HG03135 (cell line): ENCODE measurements at regions not wholly inside any gene's neighbourhood (a gene's known extent, or its start where the extent isn't known, plus 50 kb on each side); places are given as distances from the start of the nearest gene placed in this dataset.
A peak's percentile ranks its signal among the peaks of the same experiment; 100 is the strongest.

Experiments
- ATAC-seq: cut with Tn5 transposase; IDR thresholded peaks from one replicate; pipeline ENCODE4 v1.9.1; 2021; ENCODE audit warnings: mild to moderate bottlenecking, moderate library complexity; ENCODE audit not compliant: unreplicated experiment

DNA sequence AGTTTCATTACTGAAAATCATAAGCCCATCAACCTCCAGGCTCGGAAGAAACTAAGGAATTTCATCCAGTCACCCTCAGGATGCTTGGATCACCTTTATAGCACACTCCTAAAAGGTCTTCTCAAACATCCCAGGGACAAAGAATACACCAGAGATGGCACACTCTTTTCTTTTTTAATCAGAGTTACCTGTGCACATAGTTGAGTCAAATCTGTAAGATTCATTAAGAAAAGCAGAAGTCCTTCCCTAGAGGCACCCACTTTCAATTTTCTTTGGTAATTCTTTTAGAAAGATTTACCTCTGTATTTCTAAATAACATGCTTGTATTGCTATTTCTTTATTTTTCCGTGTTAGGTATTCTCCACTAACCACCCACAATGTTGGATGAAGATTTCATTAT lies 50.6 kb upstream of the IL6 start:
- no peak for ATAC-seq

- no peak for ATAC-seq
These were observed 51.1 kb upstream of the IL6 start for GRCh38 chr7:22675917-22676343.

GRCh38 chr7:22675421-22675820 lies 51.6 kb upstream of the IL6 start:
- ATAC-seq: no peak

DNA sequence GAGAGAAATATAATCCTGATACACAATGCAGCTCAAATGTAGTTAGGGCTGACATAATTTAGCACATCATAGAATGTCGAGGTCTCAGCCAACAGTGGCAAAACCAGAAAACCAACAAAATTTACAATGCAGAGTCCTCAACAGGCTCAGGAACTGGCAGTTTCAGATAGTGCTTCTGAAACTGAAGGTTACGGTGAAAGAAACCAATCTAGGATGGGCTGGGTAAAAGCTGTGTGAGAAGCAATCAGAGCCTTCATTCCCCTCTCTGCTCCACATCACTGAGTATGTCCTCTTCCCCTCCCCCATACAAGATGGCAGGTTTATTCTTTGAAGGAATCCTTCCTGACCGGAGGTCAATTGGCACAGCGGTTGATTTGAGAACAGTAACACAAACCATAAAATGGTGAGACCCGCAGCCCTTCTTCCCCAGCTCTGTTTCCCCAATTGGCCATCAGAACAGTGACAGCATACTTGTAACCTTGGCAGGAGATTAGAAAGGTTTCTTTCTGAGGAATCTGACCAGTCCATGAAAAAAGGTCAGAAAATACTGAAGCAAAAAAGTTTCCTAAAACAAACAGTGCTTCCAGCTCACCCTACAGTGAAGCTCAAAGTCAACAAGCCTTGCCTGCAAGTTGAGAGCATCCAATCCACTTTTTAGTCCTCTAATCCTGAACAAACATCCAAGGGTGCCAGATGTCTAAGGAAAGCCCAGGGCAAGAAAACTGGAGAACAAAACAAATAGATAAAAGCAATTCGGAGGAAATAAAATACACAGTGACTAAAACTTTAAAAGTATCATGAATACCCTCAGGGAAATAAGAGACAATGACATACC lies 53.9 kb upstream of the IL6 start:
- peak; percentile 73 for ATAC-seq

DNA sequence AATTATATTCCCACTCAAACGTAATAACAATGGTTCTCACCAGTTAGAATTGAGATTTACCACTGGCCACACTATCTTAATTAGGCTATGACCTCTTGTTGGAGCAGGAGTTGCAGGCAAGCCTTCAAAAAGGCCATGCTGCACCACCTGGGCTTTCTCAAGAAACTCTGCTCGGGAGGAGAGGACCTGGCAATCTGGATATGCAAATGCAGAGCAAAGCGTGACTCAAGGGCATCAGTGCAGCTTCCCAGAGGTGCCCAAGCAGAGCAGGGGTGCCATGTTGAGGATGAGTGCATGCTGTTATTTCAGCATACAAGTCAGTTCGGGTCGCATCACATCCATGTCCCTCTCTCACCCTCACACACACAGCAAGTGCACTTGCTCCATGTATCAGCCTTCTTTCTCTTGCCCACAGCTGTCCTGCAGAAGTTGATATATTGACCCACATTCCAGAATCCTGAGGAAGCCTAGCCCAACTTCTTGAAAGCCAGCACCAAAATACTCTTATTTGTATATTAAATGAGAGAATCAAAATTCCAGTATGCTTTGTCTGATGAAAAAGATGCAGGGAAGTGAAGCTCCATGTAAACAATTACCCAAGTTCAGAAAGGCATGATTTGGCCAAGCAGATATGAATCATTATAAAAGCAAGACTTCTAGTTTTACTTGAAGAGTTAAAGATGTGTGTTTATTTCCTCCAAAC lies 55.7 kb upstream of the IL6 start:
- no peak for ATAC-seq

- no peak for ATAC-seq
These were observed 56.6 kb upstream of the IL6 start for GRCh38 chr7:22670422-22670815.

GRCh38 chr7:22669692-22670421 lies 57.1 kb upstream of the IL6 start:
- no peak for ATAC-seq

GRCh38 chr7:22668971-22669401 lies 58.0 kb upstream of the IL6 start:
- no peak for ATAC-seq

DNA sequence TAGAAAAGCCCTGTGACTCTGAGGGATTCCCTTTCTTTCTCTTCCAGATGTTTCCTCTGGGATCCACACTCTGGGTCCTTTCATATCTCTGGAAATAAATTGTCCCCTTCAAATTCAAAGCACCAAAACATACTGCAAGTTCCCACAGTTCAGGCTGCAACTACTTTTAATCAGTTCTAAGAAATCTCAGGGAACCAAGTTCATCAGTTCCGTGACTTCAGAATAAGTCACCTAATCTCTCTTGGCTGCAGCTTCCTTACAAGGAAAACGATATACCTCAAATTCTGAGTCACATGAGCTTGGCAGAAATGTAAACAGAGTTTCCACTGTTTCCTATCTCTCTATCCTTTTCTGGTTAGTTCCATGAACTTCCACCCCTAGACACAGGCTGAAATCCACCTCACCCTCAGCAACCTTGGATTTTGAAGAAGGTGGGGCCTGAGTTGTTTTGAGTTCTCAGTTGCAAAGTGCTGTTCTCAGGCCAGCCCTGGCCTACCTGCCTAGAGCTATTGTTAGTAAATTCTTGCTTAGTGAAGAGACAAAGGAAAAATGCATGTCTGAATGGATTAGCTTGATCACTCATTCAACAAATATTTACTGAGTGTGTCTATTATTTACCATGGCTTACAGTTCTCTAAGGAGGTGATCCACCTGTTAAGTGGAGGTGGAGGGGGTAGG lies 59.3 kb upstream of the IL6 start:
- no peak for ATAC-seq

- ATAC-seq: no peak
These were observed 59.8 kb upstream of the IL6 start for GRCh38 chr7:22667187-22667561.

DNA sequence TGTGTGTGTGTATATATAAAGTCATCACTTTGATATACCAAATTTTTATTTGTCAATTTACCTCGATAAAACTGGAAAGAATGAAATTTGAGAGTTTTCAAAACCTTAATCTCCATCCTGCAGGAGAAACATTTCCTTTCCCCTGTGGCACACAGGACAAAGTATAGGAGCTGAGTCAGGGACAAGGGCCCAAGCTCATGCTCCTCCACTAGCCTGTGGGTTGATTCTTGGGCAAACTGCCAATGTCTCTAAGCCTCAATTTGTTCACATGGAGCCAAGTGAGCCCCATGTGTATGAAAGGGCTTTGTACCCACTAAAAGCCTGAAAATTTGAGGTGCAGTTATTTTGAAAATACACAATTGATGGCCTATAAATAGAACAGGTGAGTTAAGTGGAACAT lies 60.3 kb upstream of the IL6 start:
- ATAC-seq: no peak

DNA sequence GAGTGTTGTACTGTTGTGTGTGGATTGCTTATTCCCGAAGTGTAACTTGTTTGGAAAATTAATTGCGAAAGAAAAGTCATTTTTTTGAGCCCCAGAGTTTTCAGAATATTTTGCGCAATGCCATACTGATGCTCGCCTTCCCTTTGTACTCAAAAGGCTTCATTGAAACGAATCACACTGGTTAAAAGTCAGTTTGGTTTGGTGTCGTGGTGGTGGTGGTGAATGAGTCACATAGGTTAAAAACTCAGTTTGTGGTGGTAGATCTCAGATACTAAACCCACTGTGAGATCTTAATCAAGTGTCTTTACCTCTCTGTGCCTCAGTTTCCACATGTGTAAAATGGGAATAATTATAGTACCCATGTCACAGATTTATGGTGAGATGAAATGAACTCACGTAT lies 61.1 kb upstream of the IL6 start:
- no peak for ATAC-seq

DNA sequence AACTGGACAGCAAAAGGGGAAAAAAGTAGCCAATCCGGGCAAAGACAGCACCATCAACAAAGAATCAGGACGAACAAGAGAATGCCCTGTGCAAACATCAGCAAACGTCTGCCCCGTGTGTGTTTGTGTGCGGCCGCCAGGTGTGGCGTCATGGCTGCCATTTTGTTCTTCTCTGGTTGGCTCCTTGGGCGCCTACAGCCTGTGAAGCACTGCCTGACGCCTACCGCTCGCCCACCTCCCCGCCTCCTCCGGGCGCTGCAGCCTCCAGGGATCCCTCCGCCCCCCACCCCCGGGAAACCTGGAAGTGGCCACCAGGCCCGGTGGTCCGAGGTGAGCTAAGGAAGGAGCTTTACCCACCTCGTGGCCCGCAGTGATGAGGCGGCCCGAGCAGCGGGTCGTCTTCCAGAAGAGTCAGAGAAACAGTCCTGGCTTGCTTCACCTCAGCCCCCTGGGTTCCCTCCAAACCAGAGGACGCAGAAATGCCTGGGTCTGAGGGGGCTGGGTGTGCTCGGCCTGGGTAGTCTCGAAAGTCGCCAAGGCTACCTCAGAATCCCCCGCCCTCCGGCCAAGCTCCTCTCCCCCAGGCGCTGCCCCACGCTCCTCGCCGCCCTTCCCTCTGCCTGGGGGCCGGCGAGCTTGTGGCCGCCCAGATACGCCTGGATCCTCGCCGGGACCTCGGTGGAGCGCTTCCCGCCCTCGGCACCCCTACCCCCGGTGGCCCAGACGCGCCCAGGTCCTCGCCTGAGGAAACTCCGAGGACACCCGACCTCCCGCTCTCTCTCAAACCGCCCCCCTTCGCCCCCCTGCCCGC lies 61.8 kb upstream of the IL6 start:
- ATAC-seq: no peak

GRCh38 chr7:22663721-22664120 lies 63.3 kb upstream of the IL6 start:
- no peak for ATAC-seq

- no peak for ATAC-seq
These were observed 63.7 kb upstream of the IL6 start for GRCh38 chr7:22663357-22663718.

GRCh38 chr7:22662556-22663356 lies 64.2 kb upstream of the IL6 start:
- no peak for ATAC-seq

- ATAC-seq: peak; percentile 55
These were observed 65.0 kb upstream of the IL6 start for GRCh38 chr7:22662036-22662435.

- ATAC-seq: no peak
These were observed 66.3 kb upstream of the IL6 start for GRCh38 chr7:22660732-22661131.

DNA sequence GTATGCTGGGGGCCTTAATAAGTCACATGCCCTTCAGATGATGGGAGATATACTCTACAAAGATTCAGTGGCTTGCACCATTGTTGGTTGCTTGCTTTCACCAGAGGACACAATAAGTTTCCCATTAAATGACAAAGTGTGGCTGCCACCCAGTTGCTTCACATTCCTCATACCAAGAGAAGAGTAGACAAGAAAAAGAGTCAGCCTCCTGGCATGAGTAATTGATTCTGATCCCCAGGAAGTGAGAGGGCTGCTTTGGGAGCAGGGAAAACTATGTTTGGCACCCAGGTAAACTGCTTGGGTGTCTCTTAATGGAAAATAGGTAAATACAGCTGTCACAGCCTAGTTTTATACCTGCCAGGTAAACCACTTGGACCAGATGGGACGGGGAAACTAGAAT lies 66.7 kb upstream of the IL6 start:
- ATAC-seq: no peak

GRCh38 chr7:22659741-22660140 lies 67.3 kb upstream of the IL6 start:
- ATAC-seq: no peak
